Right atrium auricular region (tissue), 2 donors: ENCODE measurements at regions not wholly inside any gene's neighbourhood (a gene's known extent, or its start where the extent isn't known, plus 50 kb on each side); places are given as distances from the start of the nearest gene placed in this dataset.

Source experiments
- DNase-seq: peaks from one replicate; pipeline ENCODE4 v3.0.0-alpha.2; 2019; ENCODE audit warnings: low spot score
- H3K27ac ChIP-seq, 2 donors: fragments of 200-600 bp; sonication (generic); 1 replicate in 1 of 2; 2 replicates in 1 of 2; pipeline ENCODE4 v1.5.1; 2016 to 2019
- H3K27me3 ChIP-seq, 2 donors: fragments of 200-600 bp; sonication (generic); one replicate each; pipeline versions ENCODE4 v1.5.1 to v1.6.0; 2017 to 2019
- H3K36me3 ChIP-seq: fragments of 200-600 bp; sonication (generic); one replicate; pipeline ENCODE4 v1.5.1; 2016
- H3K4me1 ChIP-seq, 2 donors: fragments of 200-600 bp; sonication (generic); one replicate each; pipeline versions ENCODE4 v1.5.1 to v1.6.0; 2017 to 2019
- H3K4me3 ChIP-seq, 2 donors: fragments of 200-600 bp; sonication (generic); 1 replicate in 1 of 2; 2 replicates in 1 of 2; pipeline ENCODE4 v1.5.1; 2017 to 2019; ENCODE audit warnings: mild to moderate bottlenecking in 1 of 2, moderate library complexity in 1 of 2
- H3K9me3 ChIP-seq, 2 donors: fragments of 200-600 bp; sonication (generic); one replicate each; pipeline ENCODE4 v1.5.1; 2019
- TF ChIP-seq, protein P1 (sequence below), 2 donors: fragments of 200-600 bp; sonication (generic); IDR thresholded peaks; one replicate each; pipeline ENCODE4 v1.5.1; 2019; ENCODE audit warnings: antibody characterized with exemption in 2 of 2

DNA sequence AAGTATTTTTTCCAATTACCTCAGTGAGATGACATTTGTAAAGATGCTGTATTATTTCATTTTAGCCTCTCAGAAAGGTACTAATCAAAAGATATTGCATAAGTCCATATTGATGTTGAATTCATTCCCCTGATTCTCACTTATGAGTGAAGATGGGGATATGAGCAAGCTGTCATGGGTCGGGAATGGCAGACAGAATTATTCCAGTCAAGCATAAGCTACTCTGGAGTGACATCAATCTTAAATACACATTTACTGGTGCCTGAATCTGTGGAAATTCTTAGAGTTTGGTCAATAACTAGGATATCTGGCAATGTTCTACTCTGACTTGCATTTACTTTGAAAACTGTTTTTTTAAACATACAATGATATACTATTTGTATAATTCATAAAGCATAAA, 283.8 kb upstream of the PCDH7 start:
- Histone ChIP-seq H3K4me1 (no peaks in the 10 kb centered on the region), H3K4me3 (no peak overlapping the region), H3K27ac (no peak overlapping the region), H3K9me3 (no peaks in the 10 kb centered on the region), H3K36me3 (no peaks in the 10 kb centered on the region), H3K27me3 (no peaks in the 10 kb centered on the region)
- TF ChIP-seq, protein P1, sequence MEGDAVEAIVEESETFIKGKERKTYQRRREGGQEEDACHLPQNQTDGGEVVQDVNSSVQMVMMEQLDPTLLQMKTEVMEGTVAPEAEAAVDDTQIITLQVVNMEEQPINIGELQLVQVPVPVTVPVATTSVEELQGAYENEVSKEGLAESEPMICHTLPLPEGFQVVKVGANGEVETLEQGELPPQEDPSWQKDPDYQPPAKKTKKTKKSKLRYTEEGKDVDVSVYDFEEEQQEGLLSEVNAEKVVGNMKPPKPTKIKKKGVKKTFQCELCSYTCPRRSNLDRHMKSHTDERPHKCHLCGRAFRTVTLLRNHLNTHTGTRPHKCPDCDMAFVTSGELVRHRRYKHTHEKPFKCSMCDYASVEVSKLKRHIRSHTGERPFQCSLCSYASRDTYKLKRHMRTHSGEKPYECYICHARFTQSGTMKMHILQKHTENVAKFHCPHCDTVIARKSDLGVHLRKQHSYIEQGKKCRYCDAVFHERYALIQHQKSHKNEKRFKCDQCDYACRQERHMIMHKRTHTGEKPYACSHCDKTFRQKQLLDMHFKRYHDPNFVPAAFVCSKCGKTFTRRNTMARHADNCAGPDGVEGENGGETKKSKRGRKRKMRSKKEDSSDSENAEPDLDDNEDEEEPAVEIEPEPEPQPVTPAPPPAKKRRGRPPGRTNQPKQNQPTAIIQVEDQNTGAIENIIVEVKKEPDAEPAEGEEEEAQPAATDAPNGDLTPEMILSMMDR (IDR thresholded peaks at IDR 0.05): no peak
- no peak for DNase-seq

- no peak for DNase-seq
- Histone ChIP-seq H3K9me3 (no peaks in the 10 kb centered on the region), H3K27me3 (no peaks in the 10 kb centered on the region), H3K27ac (no peak overlapping the region), H3K36me3 (no peaks in the 10 kb centered on the region), H3K4me1 (no peaks in the 10 kb centered on the region), H3K4me3 (no peak overlapping the region)
- TF ChIP-seq, protein P1 (IDR thresholded peaks at IDR 0.05): no peak
Observed at GRCh38 chr4:30437316-30437715, 282.9 kb upstream of the PCDH7 start.

- no peak overlapping the region for H3K4me3 ChIP-seq
- no peak overlapping the region for H3K27ac ChIP-seq
- H3K4me1 ChIP-seq: no peaks in the 10 kb centered on the region
- no peaks in the 10 kb centered on the region for H3K9me3 ChIP-seq
- no peaks in the 10 kb centered on the region for H3K27me3 ChIP-seq
- no peak for DNase-seq
- H3K36me3 ChIP-seq: no peaks in the 10 kb centered on the region
- TF ChIP-seq, protein P1 (IDR thresholded peaks at IDR 0.05): no peak
Observed at GRCh38 chr4:30443289-30443688, 276.9 kb upstream of the PCDH7 start.

- H3K27me3 ChIP-seq: no peaks in the 10 kb centered on the region
- H3K9me3 ChIP-seq: peaks cover 0 to 3% of the 10 kb centered on the region in 2 donors
- no peak for DNase-seq
- no peaks in the 10 kb centered on the region for H3K36me3 ChIP-seq
- H3K27ac ChIP-seq: no peak overlapping the region
- H3K4me1 ChIP-seq: no peaks in the 10 kb centered on the region
- TF ChIP-seq, protein P1 (IDR thresholded peaks at IDR 0.05): no peak
- H3K4me3 ChIP-seq: no peak overlapping the region
Observed at GRCh38 chr4:30450474-30450873, 269.7 kb upstream of the PCDH7 start.

DNA sequence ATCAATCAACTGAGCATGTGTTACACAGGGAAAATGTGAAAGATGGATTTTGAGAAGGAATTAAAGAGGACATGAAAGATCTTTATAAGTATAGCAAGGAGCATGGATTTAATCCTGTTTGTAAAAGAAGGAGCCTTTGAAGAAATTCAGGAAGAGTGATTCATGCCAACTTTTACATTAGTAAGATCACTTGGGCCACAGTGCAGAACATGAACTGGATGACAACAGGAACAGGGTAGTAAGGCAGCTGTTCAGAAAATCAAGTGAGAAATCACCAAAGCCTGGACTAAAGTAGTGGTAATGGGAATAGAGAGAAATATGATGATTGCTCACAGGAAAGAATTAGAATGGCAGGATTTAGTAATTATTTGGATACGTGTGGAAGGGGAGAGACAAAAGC, 265.7 kb upstream of the PCDH7 start:
- Histone ChIP-seq H3K27me3 (no peaks in the 10 kb centered on the region), H3K4me1 (no peaks in the 10 kb centered on the region), H3K27ac (no peak overlapping the region), H3K4me3 (no peak overlapping the region), H3K9me3 (peaks cover 0 to 3% of the 10 kb centered on the region in 2 donors), H3K36me3 (no peaks in the 10 kb centered on the region)
- TF ChIP-seq, protein P1 (IDR thresholded peaks at IDR 0.05): no peak
- DNase-seq: no peak

DNA sequence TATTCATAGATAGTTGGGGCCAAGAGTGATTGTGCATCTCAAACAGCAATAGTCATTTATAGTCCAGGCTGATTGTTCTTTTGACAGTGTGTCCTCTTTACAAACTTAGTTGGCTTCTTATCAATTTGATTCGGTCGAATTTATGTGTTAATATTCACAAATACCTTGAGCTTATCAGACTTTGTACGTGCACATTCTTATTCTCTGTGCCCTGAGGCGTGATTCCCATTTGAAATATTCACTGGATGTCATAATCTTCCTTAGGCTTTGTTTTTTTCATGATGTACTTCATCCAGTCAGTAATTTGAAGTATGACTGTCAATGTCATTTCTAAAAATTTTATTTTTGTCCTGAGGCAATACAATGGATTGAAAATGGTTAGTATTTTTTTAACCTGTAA, 263.5 kb upstream of the PCDH7 start:
- TF ChIP-seq, protein P1 (IDR thresholded peaks at IDR 0.05): no peak
- Histone ChIP-seq H3K4me1 (no peaks in the 10 kb centered on the region), H3K27ac (no peak overlapping the region), H3K36me3 (no peaks in the 10 kb centered on the region), H3K4me3 (no peak overlapping the region), H3K27me3 (no peaks in the 10 kb centered on the region), H3K9me3 (peaks cover 0 to 3% of the 10 kb centered on the region in 2 donors)
- no peak for DNase-seq
